ENCODE measurements at regions not wholly inside any gene's neighbourhood (a gene's known extent, or its start where the extent isn't known, plus 50 kb on each side); places are given as distances from the start of the nearest gene placed in this dataset.

DNA sequence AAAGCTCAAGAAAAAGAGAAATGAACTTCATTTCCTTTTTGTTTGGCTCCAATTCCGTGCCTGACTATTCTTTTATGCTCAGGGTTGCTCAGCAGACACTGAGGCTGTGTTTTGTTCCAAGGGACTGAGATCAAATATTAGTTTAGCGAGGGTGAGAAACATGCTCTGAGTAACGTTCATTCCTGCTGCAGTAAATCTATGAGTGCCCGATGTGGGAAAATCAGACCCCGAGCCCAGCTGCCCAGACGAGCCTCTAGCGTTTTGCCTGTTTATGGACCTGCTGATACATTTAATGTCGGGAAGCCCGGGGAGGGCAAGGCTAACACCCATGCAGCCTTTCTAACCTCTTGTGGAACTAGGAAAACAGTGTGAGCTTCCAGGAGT, 119.2 kb downstream of the VAPA start:
- no peak for DNase-seq (ENCODE audit: low read depth in 2 of 2)

DNA sequence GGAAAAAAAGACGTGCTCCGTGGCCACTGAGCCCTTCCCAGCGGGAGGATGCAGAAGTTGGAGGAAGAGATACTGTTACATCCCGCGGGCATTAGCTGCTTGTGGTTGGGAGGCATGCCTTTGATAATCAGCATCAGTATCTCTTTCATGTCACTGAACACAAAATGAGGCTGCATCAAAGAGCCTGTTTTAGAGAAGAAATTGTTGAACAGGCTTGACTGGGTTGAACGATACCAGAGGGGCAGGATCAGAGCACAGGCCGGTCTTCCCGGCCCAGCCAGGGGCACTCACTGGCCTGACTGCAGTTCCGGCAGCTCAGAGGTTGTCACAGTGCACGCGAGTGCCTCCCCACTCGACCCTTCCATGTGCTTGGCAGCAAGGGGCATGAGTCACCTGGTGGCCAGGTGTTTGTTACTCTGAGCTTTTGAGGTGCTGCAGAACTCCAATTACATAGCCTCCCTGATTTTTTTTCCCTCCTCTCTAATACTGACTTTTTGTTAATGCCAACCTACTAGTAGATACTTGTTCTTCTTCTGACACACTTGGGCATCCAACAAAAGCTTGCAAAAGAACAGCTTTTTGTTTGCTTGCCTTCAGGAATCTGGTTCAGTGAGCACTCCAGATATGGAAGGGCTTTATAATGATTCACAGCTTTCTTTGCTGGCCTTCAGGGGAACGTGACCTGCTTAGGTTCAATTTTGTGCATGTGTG, 121.6 kb downstream of the VAPA start:
- no peak for DNase-seq (ENCODE audit: low read depth in 2 of 2)

DNA sequence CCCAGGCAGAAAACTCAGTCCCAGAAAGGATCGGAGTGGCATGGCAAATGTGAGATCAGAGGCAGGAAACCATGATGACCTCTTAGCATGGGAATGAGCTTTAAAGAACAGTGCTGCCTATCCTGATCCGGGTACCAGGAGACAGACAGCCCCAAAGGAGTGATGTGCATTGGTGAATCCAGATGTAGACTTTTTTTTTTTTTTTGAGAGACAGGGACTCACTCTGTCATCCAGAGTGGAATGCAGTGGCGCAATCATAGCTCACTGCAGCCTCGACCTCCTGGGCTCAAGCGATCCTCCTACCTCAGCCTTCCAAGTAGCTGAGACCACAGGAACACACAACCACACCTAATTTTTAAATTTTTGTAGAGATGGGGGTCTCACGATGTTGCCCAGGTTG, 122.7 kb downstream of the VAPA start:
- no peak for DNase-seq (ENCODE audit: low read depth in 2 of 2)

- no peak for DNase-seq (ENCODE audit: low read depth in 2 of 2)
These were observed 123.4 kb downstream of the VAPA start for GRCh38 chr18:10037181-10037580.

DNA sequence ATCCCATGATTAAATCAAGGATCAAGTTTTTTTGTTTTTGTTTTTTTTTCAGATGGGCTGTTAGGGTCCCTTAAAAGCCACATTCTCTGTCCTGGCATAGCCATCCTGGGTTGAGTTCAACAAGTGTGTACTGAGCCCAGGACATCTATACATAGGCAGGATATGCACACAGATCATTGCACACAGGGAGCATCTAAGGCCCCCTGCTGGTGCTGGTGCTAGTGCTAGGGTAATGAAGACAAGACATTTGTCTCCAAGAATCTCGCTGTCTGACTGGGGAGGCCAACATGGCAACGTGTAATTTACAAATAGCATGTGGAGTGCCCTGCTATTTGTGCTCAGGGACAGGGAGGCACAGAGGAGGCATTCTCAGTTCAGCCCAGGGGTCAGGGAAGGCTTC, 124.5 kb downstream of the VAPA start:
- no peak for DNase-seq (ENCODE audit: low read depth in 2 of 2)

GRCh38 chr18:10040287-10041011, 126.6 kb downstream of the VAPA start:
- no peak for DNase-seq (ENCODE audit: low read depth in 2 of 2)

DNA sequence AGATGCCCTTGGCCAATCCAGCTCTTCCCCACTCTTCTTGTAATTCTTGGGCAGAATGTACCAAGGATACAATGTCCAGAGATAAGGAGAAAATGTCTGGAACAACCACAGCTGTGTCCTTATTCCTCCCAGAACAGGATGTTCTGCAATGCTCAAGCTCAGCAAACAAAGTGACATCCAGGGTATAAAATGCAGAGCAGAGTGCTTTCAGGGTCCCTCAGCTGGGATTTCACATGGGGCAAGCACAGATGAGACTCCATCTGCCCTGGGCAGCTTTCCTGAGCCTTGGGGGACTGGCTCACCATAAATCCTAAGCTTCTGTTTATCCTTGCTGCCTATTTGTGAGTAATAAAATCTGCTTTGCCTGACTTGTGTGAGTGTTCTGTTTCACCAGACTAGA, 127.4 kb downstream of the VAPA start:
- DNase-seq (ENCODE audit: low read depth in 2 of 2): no peak

GRCh38 chr18:10042492-10042891, 128.7 kb downstream of the VAPA start:
- DNase-seq (ENCODE audit: low read depth in 2 of 2): no peak

- DNase-seq (ENCODE audit: low read depth in 2 of 2): no peak
These were observed 130.2 kb downstream of the VAPA start for GRCh38 chr18:10044054-10044453.

DNA sequence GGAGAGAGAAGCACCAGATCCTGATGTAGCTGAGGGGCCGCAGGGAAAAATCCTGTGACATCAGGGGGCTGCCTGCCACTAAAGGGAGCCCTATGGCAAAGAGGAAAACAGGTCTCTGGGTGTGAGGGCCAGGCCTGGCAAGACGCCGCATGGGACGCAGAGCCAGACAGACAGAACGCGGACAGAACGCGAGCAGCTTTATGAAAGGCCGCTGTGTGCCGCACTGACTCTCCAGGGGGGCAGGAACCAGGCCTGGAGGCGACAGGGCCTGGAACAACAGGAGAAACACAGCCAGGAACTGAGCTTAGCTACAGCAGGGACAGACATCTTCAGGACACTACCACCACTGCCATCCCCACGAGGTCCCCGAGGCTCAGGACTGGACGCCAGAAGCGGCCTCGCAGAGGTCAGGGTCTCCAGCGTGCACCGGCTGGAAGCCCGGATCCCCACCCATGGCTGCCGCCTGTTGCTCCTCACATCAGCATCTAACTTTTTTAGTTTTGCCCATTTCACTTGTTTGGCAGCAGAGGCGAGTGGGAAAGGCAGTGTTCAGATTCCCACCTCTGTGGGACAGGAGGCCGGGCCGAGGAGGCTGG, 131.6 kb downstream of the VAPA start:
- no peak for DNase-seq (ENCODE audit: low read depth in 2 of 2)

DNA sequence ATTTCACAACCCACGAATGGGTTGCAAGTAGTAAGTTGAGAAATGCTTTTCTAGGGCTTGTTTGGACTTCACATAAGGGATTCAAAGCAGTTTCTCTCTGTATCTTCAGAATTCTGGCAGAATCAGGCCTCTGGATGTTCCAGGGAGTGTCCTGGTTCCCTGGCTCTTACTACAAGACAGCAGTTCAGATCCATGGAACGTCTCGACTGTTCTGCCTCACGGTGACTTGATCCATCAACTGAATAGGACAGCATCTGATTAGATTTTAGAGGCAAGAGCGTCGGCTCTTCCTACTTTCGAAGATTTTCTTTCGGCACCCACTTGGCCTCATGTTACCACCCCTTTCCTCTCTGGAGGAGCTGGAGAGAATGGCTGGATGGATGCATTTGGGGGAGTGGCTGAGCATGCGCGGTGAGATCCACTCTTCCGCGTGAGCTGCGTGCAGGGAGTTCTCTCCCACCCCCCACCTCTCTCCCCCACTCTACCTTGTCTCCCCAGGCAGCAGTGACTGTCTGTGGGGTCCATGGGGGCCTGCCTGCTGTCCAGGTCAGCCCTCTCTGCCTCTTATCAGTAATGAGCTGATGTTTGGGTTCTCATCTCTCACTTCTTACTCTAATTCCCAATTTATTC, 132.5 kb downstream of the VAPA start:
- no peak for DNase-seq (ENCODE audit: low read depth in 2 of 2)

DNA sequence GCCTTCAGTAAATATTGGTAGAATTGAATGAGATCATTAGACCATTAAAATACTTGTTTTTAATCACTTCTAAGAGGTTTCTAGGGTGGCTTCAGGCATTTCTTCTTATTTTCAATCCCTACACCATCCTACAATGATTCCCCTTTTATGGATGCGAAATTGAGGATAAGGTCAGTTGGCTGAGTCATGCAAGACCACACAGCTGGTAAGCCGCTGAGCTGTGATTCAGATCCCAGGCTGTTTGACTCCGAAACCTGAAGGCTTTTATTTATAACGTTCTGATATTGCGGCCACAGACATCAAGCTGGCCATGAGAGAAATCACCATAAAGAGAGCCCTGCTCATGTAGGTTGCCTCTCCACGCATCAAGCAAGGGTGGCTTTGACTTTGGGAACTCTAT, 133.4 kb downstream of the VAPA start:
- DNase-seq (ENCODE audit: low read depth in 2 of 2): no peak

- DNase-seq (ENCODE audit: low read depth in 2 of 2): no peak
These were observed 135.9 kb downstream of the VAPA start for GRCh38 chr18:10049747-10050146.

DNA sequence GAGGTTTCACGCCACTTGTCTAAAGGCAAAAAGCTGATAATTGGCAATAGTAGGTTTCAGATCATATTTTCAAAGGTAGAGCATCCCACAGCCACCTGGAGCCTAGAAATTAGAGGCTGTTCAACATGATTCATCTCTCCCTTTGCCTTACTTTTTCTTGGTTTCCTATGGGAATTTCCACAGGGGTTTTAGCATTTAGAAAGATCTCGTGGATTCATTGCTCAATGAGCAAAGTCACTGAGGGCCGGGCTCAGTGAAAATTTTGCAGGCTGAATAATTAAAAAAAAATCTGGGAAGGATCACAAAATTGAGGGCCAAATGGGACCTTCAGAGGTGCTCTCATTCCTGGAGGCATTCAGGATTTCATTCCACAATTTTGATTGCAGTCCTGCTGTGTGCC, 137.1 kb downstream of the VAPA start:
- DNase-seq (ENCODE audit: low read depth in 2 of 2): no peak

DNA sequence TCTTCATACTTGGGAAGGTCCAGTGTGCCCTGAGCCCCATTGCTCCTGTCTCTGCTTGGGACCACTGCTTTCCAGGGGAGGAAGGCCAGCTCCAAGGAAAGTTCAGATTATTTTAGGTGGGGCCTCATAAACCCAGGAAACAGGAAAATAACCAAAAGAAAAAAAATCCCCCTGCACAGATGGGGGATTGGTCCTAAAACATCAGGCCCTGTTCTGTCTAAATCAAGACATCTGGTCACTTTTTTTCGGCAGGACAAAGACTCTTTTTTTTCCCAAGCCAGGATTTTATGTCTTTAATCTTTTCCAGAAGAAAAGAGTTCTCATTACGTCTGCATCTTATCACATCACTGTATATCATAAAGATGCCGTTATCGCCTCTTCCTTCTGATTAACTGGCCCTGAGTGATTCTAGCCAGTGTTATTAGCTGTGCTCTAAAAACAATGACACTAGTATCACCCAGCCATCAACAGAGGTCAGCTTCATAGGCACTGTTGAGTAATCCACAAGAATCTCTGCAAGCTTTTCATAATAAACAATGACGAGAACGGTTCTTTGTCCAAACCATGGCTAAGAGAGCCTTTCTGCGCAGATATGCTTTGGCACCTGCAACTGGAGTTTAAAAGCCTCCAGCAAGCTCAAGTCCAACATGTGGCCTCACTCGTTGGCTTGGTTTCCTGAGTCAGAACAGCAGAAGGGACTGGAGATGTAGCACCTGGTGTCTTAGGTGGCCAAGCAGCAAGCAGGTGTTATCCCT, 138.2 kb downstream of the VAPA start:
- no peak for DNase-seq (ENCODE audit: low read depth in 2 of 2)

DNA sequence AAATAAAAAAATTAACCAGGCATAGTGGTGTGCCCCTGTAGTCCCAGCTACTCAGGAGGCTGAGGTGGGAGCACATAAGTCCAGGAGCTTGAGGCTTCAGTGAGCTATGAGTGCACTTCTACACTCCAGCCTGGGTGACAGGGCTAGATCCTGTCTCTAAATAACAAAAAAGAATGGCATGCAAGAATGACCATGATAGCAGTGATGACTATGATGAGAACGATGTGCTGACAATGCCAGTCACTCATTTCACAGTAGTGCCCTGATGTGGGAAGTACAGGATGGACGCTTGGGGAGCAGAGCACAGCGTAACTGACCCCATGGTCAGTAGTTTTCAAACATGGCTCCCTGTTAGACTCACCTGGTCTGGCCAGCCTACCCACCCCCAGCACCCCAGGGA, 139.1 kb downstream of the VAPA start:
- no peak for DNase-seq (ENCODE audit: low read depth in 2 of 2)

DNA sequence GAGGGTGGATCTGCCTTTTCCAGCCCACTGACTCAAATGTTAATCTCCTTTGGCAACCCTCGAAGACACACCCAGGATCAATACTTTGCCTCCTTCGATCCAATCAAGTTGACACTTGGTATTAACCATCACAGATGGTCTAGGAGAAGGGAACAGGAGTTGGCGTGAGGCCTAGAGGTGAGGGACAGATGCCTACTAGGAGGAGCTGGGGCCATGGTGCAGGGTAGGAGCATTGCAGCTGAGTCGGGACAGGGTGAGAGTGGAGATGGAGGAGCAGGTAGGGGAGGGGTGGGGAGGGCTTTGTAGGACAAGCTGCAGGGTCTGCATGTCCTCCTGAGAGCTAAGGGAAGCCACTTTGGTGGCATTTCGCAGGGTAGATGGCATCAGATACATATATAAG, 140.0 kb downstream of the VAPA start:
- no peak for DNase-seq (ENCODE audit: low read depth in 2 of 2)

DNA sequence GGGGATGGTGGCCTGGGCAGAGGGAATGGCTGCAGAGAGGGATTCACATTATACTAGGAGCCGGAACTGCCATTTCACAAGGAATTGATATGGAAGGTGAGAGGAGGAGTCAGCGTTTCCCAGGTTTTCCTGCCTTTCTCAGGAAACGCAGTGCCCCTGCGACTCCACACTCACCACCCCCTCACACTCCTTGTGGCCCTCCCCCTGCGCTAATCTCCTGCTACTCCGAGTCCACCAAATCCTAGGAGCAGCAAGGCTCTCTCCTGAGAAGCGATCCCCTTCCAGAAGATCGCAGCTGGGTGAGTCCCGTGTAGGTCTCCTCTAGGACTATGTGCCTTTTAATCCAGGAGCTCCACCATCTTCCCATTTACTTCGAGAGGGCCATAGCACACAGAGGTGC, 140.6 kb downstream of the VAPA start:
- DNase-seq (ENCODE audit: low read depth in 2 of 2): no peak

- DNase-seq (ENCODE audit: low read depth in 2 of 2): no peak
These were observed 141.4 kb downstream of the VAPA start for GRCh38 chr18:10055125-10055750.

DNA sequence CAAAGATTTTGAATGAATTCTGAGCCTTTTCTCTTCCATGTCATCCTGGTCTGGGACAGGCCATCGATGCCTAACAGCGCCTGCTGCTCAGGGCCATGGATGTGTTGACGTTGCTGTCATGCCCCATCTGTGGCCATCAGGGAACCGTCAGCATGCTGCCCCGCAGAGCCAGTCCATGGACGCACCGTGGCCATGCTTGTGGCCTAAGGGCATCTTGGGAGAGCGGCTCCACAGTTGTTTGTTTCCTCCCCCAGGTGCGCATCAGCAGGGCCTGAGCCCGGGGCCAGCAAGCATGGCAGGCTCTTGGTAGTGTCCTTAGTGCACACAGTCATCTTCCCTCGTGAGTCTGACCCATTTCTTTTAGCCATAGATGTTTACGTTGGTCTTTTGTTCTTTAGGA, 142.7 kb downstream of the VAPA start:
- DNase-seq (ENCODE audit: low read depth in 2 of 2): no peak

DNA sequence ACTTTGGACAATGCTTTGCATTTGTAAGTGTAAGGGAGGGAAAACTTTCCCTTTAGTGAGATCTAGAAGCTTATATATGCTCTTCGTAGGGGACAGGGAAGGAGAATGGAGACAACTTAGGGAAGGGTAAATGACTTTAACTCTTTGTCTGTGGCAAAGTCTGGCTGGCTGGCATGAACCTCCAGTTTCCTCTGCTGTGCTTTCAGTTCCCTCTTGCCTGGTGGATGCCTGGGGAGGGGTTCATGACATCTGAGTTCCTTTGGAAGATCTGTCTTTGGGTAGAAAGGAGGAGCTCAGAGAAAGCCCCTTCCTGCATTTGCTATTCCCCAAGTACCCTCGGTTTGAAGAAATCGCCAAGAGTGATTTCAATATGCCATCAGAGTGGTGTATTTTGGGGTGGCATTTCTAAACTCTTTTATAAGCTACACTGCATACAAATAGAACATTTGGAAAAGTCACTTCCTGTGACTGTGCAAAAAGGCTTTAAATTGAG, 143.6 kb downstream of the VAPA start:
- DNase-seq (ENCODE audit: low read depth in 2 of 2): no peak
